K562 (cell line): ENCODE measurements at regions not wholly inside any gene's neighbourhood (a gene's known extent, or its start where the extent isn't known, plus 50 kb on each side); places are given as distances from the start of the nearest gene placed in this dataset.

ENCODE experiments used
- ATAC-seq: fragments of 200-7000 bp; cut with Tn5 transposase; 3 replicates; pipeline ENCODE4 v1.9.1; 2020; ENCODE audit warnings: moderate library complexity
- BruUV-seq: library from RNA; stranded (reverse); fragments of 400-500 nt; replicated peaks from 2 replicates; lab custom pipeline; 2021; lab: Mats Ljungman, UMichigan
- CTCF ChIA-PET: fragments of 300-600 bp; formaldehyde crosslinking; extraction: SDS; loops from one replicate; lab custom pipeline; 2021; ENCODE audit warnings: low intra/inter-chr PET ratio; lab: Yijun Ruan, JAX
- POLR2A ChIA-PET: fragments of 300-600, 350-650 bp; sonication (Branson Sonifier 250); formaldehyde crosslinking; extraction: SDS; loops from one replicate; lab custom pipeline; 2021; ENCODE audit warnings: antibody characterized with exemption, inconsistent platforms; lab: Yijun Ruan, JAX
- DNase-seq, 4 experiments: peaks; one replicate each; pipeline versions ENCODE4 v3.0.0 to v3.0.0-alpha.2; 2011 to 2018; ENCODE audit warnings: low spot score in 3 of 4, mixed read lengths in 3 of 4; ENCODE audit errors: extremely low read depth in 1 of 4
- FAIRE-seq: peaks from 2 replicates; lab custom pipeline; 2011; peaks lifted over from hg19 to GRCh38; lab: Jason Lieb, UNC
- H2AFZ ChIP-seq: 2 replicates; pipeline ENCODE4 v1.6.0; 2011; ENCODE audit warnings: low read depth, low read length, control low read depth, inconsistent platforms
- H3K27ac ChIP-seq: fragments of 200-600 bp; 3 replicates; pipeline ENCODE4 v1.8.0; 2011; ENCODE audit warnings: low read depth, mild to moderate bottlenecking, control low read depth, inconsistent platforms, low read length, moderate library complexity, mixed read lengths; ENCODE audit errors: extremely low read depth
- H3K27me3 ChIP-seq, 2 experiments: fragments of 300-600 bp in 1 of 2; 2 replicates in 1 of 2; 3 replicates in 1 of 2; pipeline versions ENCODE4 v1.6.0 to v1.8.0; 2011; ENCODE audit warnings: inconsistent platforms in 2 of 2, low read length in 2 of 2, mild to moderate bottlenecking in 1 of 2, mixed read lengths in 1 of 2, moderate library complexity in 1 of 2; ENCODE audit not compliant: control insufficient read depth in 2 of 2, insufficient read depth in 2 of 2
- H3K36me3 ChIP-seq: fragments of 300-600 bp; 3 replicates; pipeline ENCODE4 v1.8.0; 2011; ENCODE audit warnings: mild to moderate bottlenecking, low read length, inconsistent platforms; ENCODE audit not compliant: control insufficient read depth, insufficient read depth
- H3K4me1 ChIP-seq, 2 experiments: fragments of 200-600 bp in 1 of 2; replicated peaks in 1 of 2; 2 replicates in 1 of 2; 3 replicates in 1 of 2; pipeline versions ENCODE4 v1.5.1 to v1.8.0; 2011; ENCODE audit warnings: inconsistent platforms in 2 of 2, low read length in 2 of 2, mild to moderate bottlenecking in 1 of 2, mixed read lengths in 1 of 2, moderate library complexity in 1 of 2; ENCODE audit not compliant: control insufficient read depth in 2 of 2, insufficient read depth in 2 of 2
- H3K4me2 ChIP-seq: 2 replicates; pipeline ENCODE4 v1.6.1; 2011; ENCODE audit warnings: low read length, control low read depth, inconsistent platforms, mixed read lengths; ENCODE audit not compliant: insufficient read depth
- H3K4me3 ChIP-seq: fragments of 200-600 bp; sonication (generic), shearing (Covaris generic); 2 replicates; pipeline ENCODE4 v1.5.1; 2016; ENCODE audit warnings: control low read depth, inconsistent platforms
- H3K79me2 ChIP-seq: fragments of 200-600 bp; 3 replicates; pipeline ENCODE4 v1.8.0; 2011; ENCODE audit warnings: low read length, inconsistent platforms; ENCODE audit not compliant: control insufficient read depth, insufficient read depth
- H3K9ac ChIP-seq, 2 experiments: 2 replicates each; pipeline versions ENCODE4 v1.6.0 to v1.6.1; 2011; ENCODE audit warnings: low read depth in 2 of 2, low read length in 2 of 2, control low read depth in 1 of 2, inconsistent platforms in 1 of 2, mild to moderate bottlenecking in 1 of 2, mixed read lengths in 1 of 2; ENCODE audit not compliant: insufficient read depth in 1 of 2
- H3K9me1 ChIP-seq: one replicate; pipeline ENCODE4 v1.6.0; 2011; ENCODE audit warnings: inconsistent platforms, mild to moderate bottlenecking, low read length, moderate library complexity; ENCODE audit not compliant: control insufficient read depth, insufficient read depth
- H3K9me3 ChIP-seq: replicated peaks from 2 replicates; pipeline ENCODE4 v1.5.1; 2011; ENCODE audit warnings: low read depth, low read length, inconsistent platforms; ENCODE audit not compliant: control insufficient read depth, insufficient read depth
- H4K20me1 ChIP-seq: replicated peaks from 2 replicates; pipeline ENCODE4 v1.6.1; 2011; ENCODE audit warnings: low read length, inconsistent platforms, mixed read lengths; ENCODE audit not compliant: control insufficient read depth, insufficient read depth
- BRD9 ChIP-seq: fragments of 450-650 bp; IDR thresholded peaks from 2 replicates; pipeline ENCODE4 v1.6.1; 2018; ENCODE audit warnings: low read depth; ENCODE audit not compliant: partially characterized antibody
- CAMTA2 ChIP-seq: fragments of 250-450 bp; sonication (Bioruptor Pico); conservative IDR thresholded peaks from 2 replicates; pipeline ENCODE4 v1.5.1; 2022
- CBFB ChIP-seq: sonication (generic); formaldehyde crosslinking; IDR thresholded peaks from 2 replicates; pipeline ENCODE4 v1.4.0; 2020; ENCODE audit warnings: mild to moderate bottlenecking, missing genetic modification reagents
- ELF4 ChIP-seq: fragments of 450-650 bp; formaldehyde crosslinking; IDR thresholded peaks from 2 replicates; pipeline ENCODE4 v1.4.0; 2022; ENCODE audit warnings: missing genetic modification characterization
- HSF4 ChIP-seq: fragments of 250-450 bp; sonication (Bioruptor Pico); IDR thresholded peaks from 2 replicates; pipeline ENCODE4 v2.1.2; 2022; ENCODE audit warnings: mild to moderate bottlenecking, moderate library complexity, borderline replicate concordance
- MTA1 ChIP-seq: fragments of 450-650 bp; IDR thresholded peaks from 2 replicates; pipeline ENCODE4 v1.6.1; 2017; ENCODE audit warnings: borderline replicate concordance
- OTX1 ChIP-seq: fragments of 450-650 bp; formaldehyde crosslinking; IDR thresholded peaks from 2 replicates; pipeline ENCODE4 v1.4.0; 2022; ENCODE audit warnings: mild to moderate bottlenecking
- RFX7 ChIP-seq: fragments of 250-450 bp; sonication (Bioruptor Pico); IDR thresholded peaks from 2 replicates; pipeline ENCODE4 v1.5.1; 2021; ENCODE audit warnings: mild to moderate bottlenecking
- THRAP3 ChIP-seq: fragments of 450-650 bp; IDR thresholded peaks from 2 replicates; pipeline ENCODE4 v1.6.1; 2016; ENCODE audit warnings: mild to moderate bottlenecking, inconsistent platforms, borderline replicate concordance
- ZNF24 ChIP-seq: fragments of 450-650 bp; IDR thresholded peaks from 2 replicates; pipeline ENCODE4 v1.6.1; 2016
- ZNF3 ChIP-seq: fragments of 250-450 bp; sonication (Bioruptor Pico); IDR thresholded peaks from 2 replicates; pipeline ENCODE4 v1.5.0; 2021; ENCODE audit warnings: mild to moderate bottlenecking, moderate library complexity
- in situ Hi-C: fragments of 300-500 bp; cut with MboI; formaldehyde crosslinking; loops from 4 replicates; pipeline ENCODE4 v1.15.0; 2018; ENCODE audit warnings: inconsistent platforms, mixed read lengths
- intact Hi-C: fragments of 100-400 bp; cut with micrococcal nuclease; formaldehyde crosslinking; loops from 2 replicates; pipeline ENCODE4 v1.14.2; 2022
- TF ChIP-seq, protein P1 (sequence below): fragments of 450-650 bp; formaldehyde crosslinking; IDR thresholded peaks from 2 replicates; pipeline ENCODE4 v1.4.0; 2020; ENCODE audit warnings: mild to moderate bottlenecking, moderate library complexity
- TF ChIP-seq, protein P2 (sequence below): fragments of 250-450 bp; sonication (Bioruptor Pico); IDR thresholded peaks from 2 replicates; pipeline ENCODE4 v1.4.0; 2020; ENCODE audit warnings: mild to moderate bottlenecking
- TF ChIP-seq, protein P3 (sequence below): fragments of 250-450 bp; sonication (Bioruptor Pico); IDR thresholded peaks from 2 replicates; pipeline ENCODE4 v1.4.0; 2020

DNA sequence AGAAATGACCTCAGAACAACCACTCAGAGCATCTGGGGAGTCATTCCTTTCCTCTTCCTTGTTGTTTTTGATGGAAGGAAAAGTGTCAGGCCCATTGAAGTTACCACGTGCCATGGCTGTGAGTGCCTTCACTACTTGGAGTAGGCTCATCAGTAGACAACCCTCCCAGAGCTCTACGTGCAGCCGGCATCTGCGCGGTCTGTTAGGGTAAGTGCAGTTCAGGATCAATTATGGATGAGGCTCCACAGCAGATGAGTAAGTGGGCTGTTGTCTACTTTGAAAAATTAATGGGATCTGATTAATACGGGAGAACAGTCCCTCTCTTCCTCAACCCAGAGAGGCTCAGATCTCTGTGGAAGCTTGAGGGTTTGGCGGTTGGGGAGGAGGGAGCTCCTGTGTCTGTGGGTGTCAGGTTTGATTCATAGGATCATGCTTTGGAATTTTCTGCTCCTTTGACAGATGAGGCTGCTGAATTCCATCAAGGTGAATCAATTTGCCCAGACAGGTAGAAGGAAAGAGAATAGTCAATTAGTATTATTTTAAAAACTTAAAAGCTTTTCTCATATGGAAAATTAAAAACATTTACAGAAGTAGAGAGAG, 93.8 kb upstream of the TOX2 start (continued):
- TF ChIP-seq HSF4, result no peak

DNA sequence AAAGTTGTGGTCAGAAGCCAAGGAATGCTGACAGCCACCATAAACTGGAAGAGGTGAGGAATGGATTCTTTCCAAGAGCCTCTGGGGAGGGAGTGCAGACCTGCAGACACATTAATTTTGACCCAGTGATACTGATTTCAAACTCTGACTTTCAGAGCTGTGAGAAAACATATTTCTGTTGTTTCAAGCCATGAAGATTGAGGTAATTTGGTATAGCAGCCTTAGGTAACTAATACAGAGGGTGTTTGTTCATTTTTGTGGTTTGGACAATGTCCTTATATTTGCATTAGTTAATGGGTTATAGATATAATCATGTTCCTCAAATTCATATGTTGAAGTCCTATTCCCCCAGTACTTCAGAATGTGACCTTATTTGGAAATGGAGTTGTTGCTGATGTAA, 85.4 kb upstream of the GTSF1L start:
- H3K27ac ChIP-seq, result no peak overlapping the region
- H3K4me3 ChIP-seq, result no peak overlapping the region
- intact Hi-C loops, result no loop called here
- H3K9ac ChIP-seq, result no peak overlapping the region
- H3K4me2 ChIP-seq, result no peak overlapping the region
- CTCF ChIA-PET, result no interaction called here
- no peaks in the 10 kb centered on the region for H3K36me3 ChIP-seq
- no peaks in the 10 kb centered on the region for H3K9me1 ChIP-seq
- H3K4me1 ChIP-seq, result no peaks in the 10 kb centered on the region
- no peaks in the 10 kb centered on the region for H3K9me3 ChIP-seq
- ATAC-seq, result no peak
- no peaks in the 10 kb centered on the region for H3K27me3 ChIP-seq
- in situ Hi-C loops, result no loop called here
- POLR2A ChIA-PET, result interaction anchor here (0.9 to 1.0 kb wide), 2 partner anchors 10 to 319 kb away, joined by 3 read pairs; no protein-coding TSS in a partner anchor
- H3K79me2 ChIP-seq, result no peaks in the 10 kb centered on the region
- no peak for DNase-seq
- FAIRE-seq, result no peak
- no peak overlapping the region for H2AFZ ChIP-seq
- no peaks in the 10 kb centered on the region for H4K20me1 ChIP-seq
- BruUV-seq, result no TSS peak
- TF ChIP-seq ZNF24, result no peak
- TF ChIP-seq MTA1, result no peak
- TF ChIP-seq, protein P1, sequence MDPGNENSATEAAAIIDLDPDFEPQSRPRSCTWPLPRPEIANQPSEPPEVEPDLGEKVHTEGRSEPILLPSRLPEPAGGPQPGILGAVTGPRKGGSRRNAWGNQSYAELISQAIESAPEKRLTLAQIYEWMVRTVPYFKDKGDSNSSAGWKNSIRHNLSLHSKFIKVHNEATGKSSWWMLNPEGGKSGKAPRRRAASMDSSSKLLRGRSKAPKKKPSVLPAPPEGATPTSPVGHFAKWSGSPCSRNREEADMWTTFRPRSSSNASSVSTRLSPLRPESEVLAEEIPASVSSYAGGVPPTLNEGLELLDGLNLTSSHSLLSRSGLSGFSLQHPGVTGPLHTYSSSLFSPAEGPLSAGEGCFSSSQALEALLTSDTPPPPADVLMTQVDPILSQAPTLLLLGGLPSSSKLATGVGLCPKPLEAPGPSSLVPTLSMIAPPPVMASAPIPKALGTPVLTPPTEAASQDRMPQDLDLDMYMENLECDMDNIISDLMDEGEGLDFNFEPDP, result no peak
- TF ChIP-seq OTX1, result no peak
- no peak for TF ChIP-seq ZNF3
- TF ChIP-seq, protein P2, sequence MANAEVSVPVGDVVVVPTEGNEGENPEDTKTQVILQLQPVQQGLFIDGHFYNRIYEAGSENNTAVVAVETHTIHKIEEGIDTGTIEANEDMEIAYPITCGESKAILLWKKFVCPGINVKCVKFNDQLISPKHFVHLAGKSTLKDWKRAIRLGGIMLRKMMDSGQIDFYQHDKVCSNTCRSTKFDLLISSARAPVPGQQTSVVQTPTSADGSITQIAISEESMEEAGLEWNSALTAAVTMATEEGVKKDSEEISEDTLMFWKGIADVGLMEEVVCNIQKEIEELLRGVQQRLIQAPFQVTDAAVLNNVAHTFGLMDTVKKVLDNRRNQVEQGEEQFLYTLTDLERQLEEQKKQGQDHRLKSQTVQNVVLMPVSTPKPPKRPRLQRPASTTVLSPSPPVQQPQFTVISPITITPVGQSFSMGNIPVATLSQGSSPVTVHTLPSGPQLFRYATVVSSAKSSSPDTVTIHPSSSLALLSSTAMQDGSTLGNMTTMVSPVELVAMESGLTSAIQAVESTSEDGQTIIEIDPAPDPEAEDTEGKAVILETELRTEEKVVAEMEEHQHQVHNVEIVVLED (CRISPR knock-in tag), result no peak
- no peak for TF ChIP-seq CBFB (CRISPR knock-in tag)
- TF ChIP-seq ELF4 (CRISPR knock-in tag), result no peak
- no peak for TF ChIP-seq BRD9
- no peak for TF ChIP-seq CAMTA2 (CRISPR knock-in tag)
- TF ChIP-seq, protein P3, sequence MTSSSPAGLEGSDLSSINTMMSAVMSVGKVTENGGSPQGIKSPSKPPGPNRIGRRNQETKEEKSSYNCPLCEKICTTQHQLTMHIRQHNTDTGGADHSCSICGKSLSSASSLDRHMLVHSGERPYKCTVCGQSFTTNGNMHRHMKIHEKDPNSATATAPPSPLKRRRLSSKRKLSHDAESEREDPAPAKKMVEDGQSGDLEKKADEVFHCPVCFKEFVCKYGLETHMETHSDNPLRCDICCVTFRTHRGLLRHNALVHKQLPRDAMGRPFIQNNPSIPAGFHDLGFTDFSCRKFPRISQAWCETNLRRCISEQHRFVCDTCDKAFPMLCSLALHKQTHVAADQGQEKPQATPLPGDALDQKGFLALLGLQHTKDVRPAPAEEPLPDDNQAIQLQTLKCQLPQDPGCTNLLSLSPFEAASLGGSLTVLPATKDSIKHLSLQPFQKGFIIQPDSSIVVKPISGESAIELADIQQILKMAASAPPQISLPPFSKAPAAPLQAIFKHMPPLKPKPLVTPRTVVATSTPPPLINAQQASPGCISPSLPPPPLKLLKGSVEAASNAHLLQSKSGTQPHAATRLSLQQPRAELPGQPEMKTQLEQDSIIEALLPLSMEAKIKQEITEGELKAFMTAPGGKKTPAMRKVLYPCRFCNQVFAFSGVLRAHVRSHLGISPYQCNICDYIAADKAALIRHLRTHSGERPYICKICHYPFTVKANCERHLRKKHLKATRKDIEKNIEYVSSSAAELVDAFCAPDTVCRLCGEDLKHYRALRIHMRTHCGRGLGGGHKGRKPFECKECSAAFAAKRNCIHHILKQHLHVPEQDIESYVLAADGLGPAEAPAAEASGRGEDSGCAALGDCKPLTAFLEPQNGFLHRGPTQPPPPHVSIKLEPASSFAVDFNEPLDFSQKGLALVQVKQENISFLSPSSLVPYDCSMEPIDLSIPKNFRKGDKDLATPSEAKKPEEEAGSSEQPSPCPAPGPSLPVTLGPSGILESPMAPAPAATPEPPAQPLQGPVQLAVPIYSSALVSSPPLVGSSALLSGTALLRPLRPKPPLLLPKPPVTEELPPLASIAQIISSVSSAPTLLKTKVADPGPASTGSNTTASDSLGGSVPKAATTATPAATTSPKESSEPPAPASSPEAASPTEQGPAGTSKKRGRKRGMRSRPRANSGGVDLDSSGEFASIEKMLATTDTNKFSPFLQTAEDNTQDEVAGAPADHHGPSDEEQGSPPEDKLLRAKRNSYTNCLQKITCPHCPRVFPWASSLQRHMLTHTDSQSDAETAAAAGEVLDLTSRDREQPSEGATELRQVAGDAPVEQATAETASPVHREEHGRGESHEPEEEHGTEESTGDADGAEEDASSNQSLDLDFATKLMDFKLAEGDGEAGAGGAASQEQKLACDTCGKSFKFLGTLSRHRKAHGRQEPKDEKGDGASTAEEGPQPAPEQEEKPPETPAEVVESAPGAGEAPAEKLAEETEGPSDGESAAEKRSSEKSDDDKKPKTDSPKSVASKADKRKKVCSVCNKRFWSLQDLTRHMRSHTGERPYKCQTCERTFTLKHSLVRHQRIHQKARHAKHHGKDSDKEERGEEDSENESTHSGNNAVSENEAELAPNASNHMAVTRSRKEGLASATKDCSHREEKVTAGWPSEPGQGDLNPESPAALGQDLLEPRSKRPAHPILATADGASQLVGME (CRISPR knock-in tag), result no peak
- no peak for TF ChIP-seq RFX7 (CRISPR knock-in tag)
- no peak for TF ChIP-seq THRAP3
